ENCODE measurements at regions not wholly inside any gene's neighbourhood (a gene's known extent, or its start where the extent isn't known, plus 50 kb on each side); places are given as distances from the start of the nearest gene placed in this dataset.

GRCh38 chr1:220409771-220410595 lies 118.0 kb upstream of the MARK1 start:
- DNase-seq, result no peak

GRCh38 chr1:220407191-220407590 lies 120.7 kb upstream of the MARK1 start:
- DNase-seq, result no peak

GRCh38 chr1:220398238-220398637 lies 126.0 kb upstream of the RAB3GAP2 start:
- DNase-seq, result no peak

- peak; percentile 69 for DNase-seq
Measured at GRCh38 chr1:220391491-220391890, 119.2 kb upstream of the RAB3GAP2 start.

GRCh38 chr1:220389634-220390033 lies 117.4 kb upstream of the RAB3GAP2 start:
- DNase-seq, result peak; percentile 88

- DNase-seq, result no peak
Measured at GRCh38 chr1:220386494-220387195, 114.4 kb upstream of the RAB3GAP2 start.

GRCh38 chr1:220385158-220385557 lies 112.9 kb upstream of the RAB3GAP2 start:
- no peak for DNase-seq

GRCh38 chr1:220382994-220383393 lies 110.7 kb upstream of the RAB3GAP2 start:
- DNase-seq, result no peak

GRCh38 chr1:220380885-220381284 lies 108.6 kb upstream of the RAB3GAP2 start:
- DNase-seq, result no peak

- DNase-seq, result no peak
Measured at GRCh38 chr1:220378571-220379302, 106.5 kb upstream of the RAB3GAP2 start.

GRCh38 chr1:220375715-220376114 lies 103.5 kb upstream of the RAB3GAP2 start:
- DNase-seq, result no peak

GRCh38 chr1:220374449-220374848 lies 102.2 kb upstream of the RAB3GAP2 start:
- no peak for DNase-seq

- no peak for DNase-seq
Measured at GRCh38 chr1:220372451-220372850, 100.2 kb upstream of the RAB3GAP2 start.

- peak; percentile 27 for DNase-seq
Measured at GRCh38 chr1:220371324-220371723, 99.1 kb upstream of the RAB3GAP2 start.

GRCh38 chr1:220370041-220370700 lies 97.9 kb upstream of the RAB3GAP2 start:
- DNase-seq, result peak; percentile 63

- DNase-seq, result no peak
Measured at GRCh38 chr1:220369511-220369910, 97.3 kb upstream of the RAB3GAP2 start.

- DNase-seq, result peak; percentile 18
Measured at GRCh38 chr1:220368352-220369265, 96.4 kb upstream of the RAB3GAP2 start.

GRCh38 chr1:220367833-220368232 lies 95.6 kb upstream of the RAB3GAP2 start:
- DNase-seq, result no peak

GRCh38 chr1:220366269-220366668 lies 94.0 kb upstream of the RAB3GAP2 start:
- no peak for DNase-seq

GRCh38 chr1:220363196-220363837 lies 91.1 kb upstream of the RAB3GAP2 start:
- DNase-seq, result peak; percentile 98
